CD8-positive, alpha-beta memory T cell (primary cell): ENCODE measurements at regions not wholly inside any gene's neighbourhood (a gene's known extent, or its start where the extent isn't known, plus 50 kb on each side); places are given as distances from the start of the nearest gene placed in this dataset.
"Not testable (repeated sequence)": the region's sequence is repeated elsewhere in the genome, so short reads cannot be mapped to it uniquely, and the experiment has no call there.

Experiments
- CTCF ChIA-PET: fragments of 350-600 bp; sonication (Branson Sonifier 250); formaldehyde crosslinking; loops from one replicate; lab custom pipeline; 2021; ENCODE audit warnings: antibody characterized with exemption; lab: Charles Lee
- POLR2A ChIA-PET: fragments of 350-600 bp; sonication (Branson Sonifier 250); formaldehyde crosslinking; loops from one replicate; lab custom pipeline; 2021; ENCODE audit warnings: antibody characterized with exemption; lab: Charles Lee
- DNase-seq, 5 donors: peaks; one replicate each; pipeline versions ENCODE4 v3.0.0 to v3.0.0-alpha.2; 2020 to 2022; ENCODE audit warnings: mixed read lengths in 1 of 5
- H3K27ac ChIP-seq: one replicate; pipeline ENCODE4 v1.7.0; 2013; ENCODE audit warnings: low read depth, mild to moderate bottlenecking, low read length, moderate library complexity
- H3K27me3 ChIP-seq: 2 replicates; pipeline ENCODE4 v1.7.0; 2013; ENCODE audit warnings: low read length, mild to moderate bottlenecking; ENCODE audit not compliant: insufficient read depth, poor library complexity, severe bottlenecking
- H3K36me3 ChIP-seq: 2 replicates; pipeline ENCODE4 v1.7.0; 2013; ENCODE audit warnings: mild to moderate bottlenecking, low read length, moderate library complexity; ENCODE audit not compliant: insufficient read depth
- H3K4me1 ChIP-seq: 2 replicates; pipeline ENCODE4 v1.7.0; 2013; ENCODE audit warnings: mild to moderate bottlenecking, low read length, moderate library complexity; ENCODE audit not compliant: insufficient read depth
- H3K4me3 ChIP-seq: 2 replicates; pipeline ENCODE4 v1.7.0; 2013; ENCODE audit warnings: mild to moderate bottlenecking, low read length
- H3K9me3 ChIP-seq: 2 replicates; pipeline ENCODE4 v1.7.0; 2013; ENCODE audit warnings: mild to moderate bottlenecking, low read length
- H3K27ac Mint-ChIP-seq, 8 donors: one replicate each; pipeline ENCODE4 v1.8.0; 2020 to 2021; ENCODE audit warnings: mixed read lengths in 8 of 8, mild to moderate bottlenecking in 6 of 8, inconsistent platforms in 3 of 8, moderate library complexity in 3 of 8
- H3K27me3 Mint-ChIP-seq, 2 donors: one replicate each; pipeline ENCODE4 v1.8.0; 2020 to 2021; ENCODE audit warnings: mixed read lengths in 2 of 2, mild to moderate bottlenecking in 1 of 2, moderate library complexity in 1 of 2
- H3K36me3 Mint-ChIP-seq, 3 donors: one replicate each; pipeline ENCODE4 v1.8.0; 2020 to 2021; ENCODE audit warnings: mixed read lengths in 3 of 3, inconsistent platforms in 1 of 3, mild to moderate bottlenecking in 1 of 3
- H3K4me1 Mint-ChIP-seq, 3 donors: one replicate each; pipeline ENCODE4 v1.8.0; 2020 to 2021; ENCODE audit warnings: mixed read lengths in 3 of 3, inconsistent platforms in 1 of 3, mild to moderate bottlenecking in 1 of 3
- H3K4me3 Mint-ChIP-seq, 7 donors: one replicate each; pipeline ENCODE4 v1.8.0; 2020 to 2021; ENCODE audit warnings: mixed read lengths in 7 of 7, mild to moderate bottlenecking in 6 of 7, moderate library complexity in 4 of 7, inconsistent platforms in 2 of 7
- H3K9me3 Mint-ChIP-seq, 5 donors: one replicate each; pipeline ENCODE4 v1.8.0; 2020 to 2022; ENCODE audit warnings: mixed read lengths in 5 of 5, mild to moderate bottlenecking in 3 of 5, moderate library complexity in 2 of 5, inconsistent platforms in 1 of 5

DNA sequence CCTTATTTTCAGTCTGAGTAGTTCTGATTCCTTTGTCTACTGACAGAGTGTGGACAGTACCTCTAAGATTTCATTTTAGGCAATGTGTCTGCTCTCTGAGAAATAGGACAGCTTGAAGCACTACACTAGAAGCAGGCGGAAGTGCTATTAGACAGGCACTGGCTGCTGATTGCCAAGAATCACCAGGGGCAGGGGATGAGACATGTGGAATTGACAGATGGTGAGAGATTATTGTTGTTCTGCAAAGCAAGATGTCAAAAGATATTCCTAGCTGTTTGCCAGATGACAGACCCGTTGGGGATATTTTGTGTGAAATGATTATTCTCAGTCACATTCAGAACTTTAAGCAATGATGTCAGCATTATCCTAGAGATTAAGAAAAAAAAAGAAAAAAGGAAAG is 323.3 kb downstream of the ANKRD30B start:
- POLR2A ChIA-PET, H3K27ac Mint-ChIP-seq, DNase-seq, H3K9me3 ChIP-seq, H3K4me1 Mint-ChIP-seq, H3K4me3 Mint-ChIP-seq, H3K36me3 Mint-ChIP-seq, H3K4me3 ChIP-seq, H3K27me3 ChIP-seq, H3K27ac ChIP-seq, H3K36me3 ChIP-seq, H3K4me1 ChIP-seq, H3K27me3 Mint-ChIP-seq, CTCF ChIA-PET, H3K9me3 Mint-ChIP-seq: not testable (repeated sequence)
